H1 (cell line): ENCODE measurements at regions not wholly inside any gene's neighbourhood (a gene's known extent, or its start where the extent isn't known, plus 50 kb on each side); places are given as distances from the start of the nearest gene placed in this dataset.

Experiments used
- ATF3 ChIP-seq: IDR thresholded peaks from 2 replicates; pipeline ENCODE4 v1.6.1; 2011; ENCODE audit warnings: low read depth, mild to moderate bottlenecking, low read length; ENCODE audit not compliant: insufficient read depth
- CBX5 ChIP-seq: fragments of 300-800, 300-1000 bp; sonication (generic); IDR thresholded peaks from 2 replicates; pipeline ENCODE4 v1.7.1; 2016; ENCODE audit warnings: antibody characterized with exemption, low read length, low read depth
- JUND ChIP-seq: IDR thresholded peaks from 2 replicates; pipeline ENCODE4 v1.6.1; 2011; ENCODE audit warnings: mild to moderate bottlenecking, improper control_type of control experiment, low read length
- USF2 ChIP-seq: IDR thresholded peaks from 2 replicates; pipeline ENCODE4 v1.6.1; 2011; ENCODE audit warnings: low read length, improper control_type of control experiment

GRCh38 chr16:80109581-80109980 lies 431.2 kb upstream of the DYNLRB2 start (continued):
- TF ChIP-seq USF2 (no peak), ATF3 (no peak), JUND (no peak), CBX5 (no peak)
